Amniotic stem cell (primary cell): ENCODE measurements at regions not wholly inside any gene's neighbourhood (a gene's known extent, or its start where the extent isn't known, plus 50 kb on each side); places are given as distances from the start of the nearest gene placed in this dataset.
A peak's percentile ranks its signal among the peaks of the same experiment; 100 is the strongest.
"Not testable (repeated sequence)": the region's sequence is repeated elsewhere in the genome, so short reads cannot be mapped to it uniquely, and the experiment has no call there.

Experiments
- DNase-seq: peaks from one replicate; lab custom pipeline; 2025; lab: John Stamatoyannopoulos, UW

DNA sequence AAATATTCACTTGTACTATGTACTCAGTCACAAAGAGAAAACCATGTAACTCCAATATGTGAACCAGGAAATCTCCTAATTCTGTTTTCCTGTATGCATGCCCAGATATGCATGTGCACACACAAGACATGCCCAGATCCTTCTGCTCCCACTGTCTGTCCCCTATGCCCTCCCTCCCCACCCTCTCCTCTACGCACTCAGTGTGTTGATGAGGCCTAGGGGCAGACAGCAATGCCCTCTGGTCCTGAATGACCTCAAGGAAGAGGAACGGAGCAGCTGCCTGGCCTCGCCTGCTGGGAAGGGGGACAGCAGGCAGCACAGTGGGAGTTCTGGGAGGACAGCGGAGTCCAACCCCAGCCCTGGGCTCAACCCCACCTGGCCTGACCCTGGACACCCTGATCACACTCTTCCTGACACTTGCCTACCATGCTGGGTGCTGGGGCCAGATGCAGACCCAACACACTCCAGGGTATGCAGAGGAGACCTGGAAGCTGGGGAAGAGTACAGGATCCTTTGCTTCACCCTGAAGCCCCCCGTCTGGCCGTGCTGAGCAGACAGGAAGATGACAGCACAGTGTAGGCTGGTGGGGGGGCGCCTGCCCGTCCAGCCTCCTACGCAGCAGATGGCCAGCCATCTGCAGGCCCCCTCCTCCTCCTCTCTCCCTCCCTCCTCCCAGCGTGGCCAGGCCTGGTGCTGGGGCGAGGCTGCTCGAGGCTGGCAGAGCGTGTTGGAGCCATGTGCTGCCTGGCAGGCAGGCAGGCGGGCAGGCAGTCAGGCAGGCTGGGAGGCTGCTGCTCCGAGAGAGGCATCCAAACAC is 106.6 kb upstream of the NCOR2 start:
- no peak for DNase-seq

- DNase-seq: not testable (repeated sequence)
Measured at GRCh38 chr12:124669271-124669721, 101.9 kb upstream of the NCOR2 start.

DNA sequence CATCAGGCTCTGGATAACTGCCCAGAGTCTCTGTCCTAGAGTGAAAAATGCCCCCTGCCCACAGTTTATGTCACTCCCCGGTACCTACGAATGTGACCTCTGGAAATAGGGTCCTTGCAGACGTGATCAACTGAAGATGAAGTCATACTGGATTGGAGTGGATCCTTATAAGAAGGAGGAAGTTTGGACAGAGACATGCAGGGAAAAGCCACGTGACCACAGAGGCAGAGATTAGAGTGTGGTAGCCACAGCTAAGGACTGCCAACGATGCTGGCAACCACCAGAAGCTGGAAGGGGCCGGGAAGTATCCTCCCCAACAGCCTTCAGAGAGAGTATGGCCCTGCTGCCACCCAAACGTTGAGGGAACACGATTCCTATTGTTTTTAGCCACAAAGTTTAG is 101.2 kb upstream of the NCOR2 start:
- DNase-seq: no peak

- no peak for DNase-seq
Measured at GRCh38 chr12:124667506-124668326, 100.3 kb upstream of the NCOR2 start.

DNA sequence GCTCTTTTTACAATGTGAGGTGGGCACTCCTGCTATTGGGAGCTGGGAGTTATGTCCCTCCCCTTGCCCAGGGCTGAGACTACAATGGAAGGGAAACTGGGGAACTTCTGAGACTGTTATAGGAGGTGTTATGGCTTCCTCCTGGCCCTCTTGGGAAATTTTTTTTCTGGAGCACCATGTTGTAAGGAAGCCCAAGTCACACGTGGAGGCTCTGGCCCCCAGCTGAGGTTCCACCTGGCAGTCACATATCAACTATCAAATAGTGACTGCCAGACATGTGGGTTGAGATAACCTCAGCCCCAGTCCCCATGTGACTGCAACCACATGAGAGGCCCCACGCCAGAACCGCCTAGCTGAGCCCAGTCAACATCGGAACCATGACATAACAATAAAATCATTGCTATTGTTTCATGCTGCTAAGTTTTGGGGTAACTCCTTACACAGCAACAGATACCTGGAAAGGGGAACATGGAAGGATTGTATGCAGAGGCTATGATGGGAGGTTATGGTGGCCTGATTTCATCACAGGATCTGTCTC is 99.4 kb upstream of the NCOR2 start:
- DNase-seq: no peak

GRCh38 chr12:124665511-124665910 is 98.1 kb upstream of the NCOR2 start:
- DNase-seq: no peak

- DNase-seq: no peak
Measured at GRCh38 chr12:124664395-124665111, 97.1 kb upstream of the NCOR2 start.

DNA sequence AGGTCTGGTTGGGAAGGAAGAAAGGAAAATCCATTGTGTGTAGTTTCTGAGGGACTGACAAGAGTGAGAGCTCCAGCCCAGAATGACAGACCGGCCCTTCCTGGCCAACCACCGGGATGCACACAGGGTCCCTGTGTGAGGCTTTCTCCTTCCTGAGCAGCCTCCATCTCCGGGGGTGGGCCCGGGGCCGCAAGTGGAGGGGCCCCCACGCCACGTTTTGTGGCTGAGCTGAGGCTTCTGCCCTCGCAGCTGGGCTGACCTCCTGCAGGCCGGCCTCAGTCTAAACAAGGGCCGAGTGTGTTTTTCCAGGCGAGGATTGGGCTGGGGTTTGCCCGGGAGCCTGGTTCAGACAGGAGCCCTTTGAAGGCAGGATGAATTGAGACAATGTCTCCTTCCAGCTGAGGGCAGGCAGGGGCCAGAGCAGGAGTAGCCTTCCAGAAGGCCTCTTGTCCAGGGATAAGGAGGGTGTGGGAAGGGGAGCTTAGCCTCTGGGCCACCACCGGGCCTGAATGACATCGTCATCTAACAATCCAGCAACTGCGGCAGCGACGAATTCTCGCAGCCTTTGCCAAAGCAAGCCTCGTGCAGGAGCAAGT is 96.5 kb upstream of the NCOR2 start:
- DNase-seq: no peak

- DNase-seq: no peak
Measured at GRCh38 chr12:124663206-124663605, 95.8 kb upstream of the NCOR2 start.

- DNase-seq: no peak
Measured at GRCh38 chr12:124661341-124661740, 93.9 kb upstream of the NCOR2 start.

GRCh38 chr12:124660851-124661250 is 93.4 kb upstream of the NCOR2 start:
- DNase-seq: no peak

DNA sequence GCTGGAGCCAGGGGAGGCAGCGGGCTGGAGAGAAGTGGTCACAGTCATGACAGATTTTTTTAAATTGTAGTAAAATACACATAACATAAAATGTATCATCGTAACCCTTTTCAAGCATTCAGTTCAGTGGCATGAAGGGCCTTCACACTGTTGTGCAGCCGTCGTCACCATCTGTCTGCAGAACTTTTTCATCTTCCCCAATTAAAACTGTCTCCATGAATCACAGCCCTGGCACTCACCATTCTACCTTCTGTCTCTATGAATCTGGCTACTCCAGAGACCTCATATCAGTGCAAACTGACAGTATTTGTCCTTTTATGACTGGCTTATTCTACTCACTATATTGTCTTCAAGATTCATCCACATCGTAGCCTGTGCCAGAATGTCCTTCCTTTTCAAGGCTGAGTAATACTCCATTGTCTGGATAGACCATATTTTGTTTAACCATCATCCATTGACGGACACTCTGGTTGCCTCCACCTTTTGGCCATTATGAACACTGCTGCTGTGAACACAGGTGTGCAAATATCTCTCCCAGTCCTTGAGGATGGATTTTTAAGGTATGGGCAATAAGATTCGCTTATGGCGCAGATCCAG is 91.5 kb upstream of the NCOR2 start:
- no peak for DNase-seq

- no peak for DNase-seq
Measured at GRCh38 chr12:124658302-124658701, 90.9 kb upstream of the NCOR2 start.

DNA sequence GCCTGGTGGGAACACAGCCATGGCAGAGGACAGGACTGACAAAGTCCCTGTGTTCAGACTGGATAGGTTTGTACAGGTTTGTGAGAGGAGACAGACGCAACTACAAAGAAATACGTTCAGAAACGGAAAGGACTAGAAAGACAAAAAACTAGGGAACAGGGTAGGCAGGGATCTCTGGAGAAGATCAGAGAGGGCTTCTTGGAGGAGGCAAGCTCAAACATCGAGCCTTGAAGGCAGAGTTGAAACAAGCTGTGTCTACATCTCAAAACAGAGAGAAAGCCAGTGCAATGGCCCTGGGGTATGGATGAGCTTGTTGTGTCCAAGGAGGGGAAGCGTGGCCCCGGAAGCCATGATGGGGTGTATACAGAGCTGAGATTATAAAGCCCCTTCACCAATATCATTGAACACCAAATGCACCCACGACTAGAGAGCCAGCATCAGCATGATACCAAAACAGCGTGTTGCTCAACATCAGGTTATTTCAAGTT is 89.6 kb upstream of the NCOR2 start:
- no peak for DNase-seq

- DNase-seq: peak; percentile 20
Measured at GRCh38 chr12:124655698-124656516, 88.5 kb upstream of the NCOR2 start.

- no peak for DNase-seq
Measured at GRCh38 chr12:124655048-124655697, 87.8 kb upstream of the NCOR2 start.

DNA sequence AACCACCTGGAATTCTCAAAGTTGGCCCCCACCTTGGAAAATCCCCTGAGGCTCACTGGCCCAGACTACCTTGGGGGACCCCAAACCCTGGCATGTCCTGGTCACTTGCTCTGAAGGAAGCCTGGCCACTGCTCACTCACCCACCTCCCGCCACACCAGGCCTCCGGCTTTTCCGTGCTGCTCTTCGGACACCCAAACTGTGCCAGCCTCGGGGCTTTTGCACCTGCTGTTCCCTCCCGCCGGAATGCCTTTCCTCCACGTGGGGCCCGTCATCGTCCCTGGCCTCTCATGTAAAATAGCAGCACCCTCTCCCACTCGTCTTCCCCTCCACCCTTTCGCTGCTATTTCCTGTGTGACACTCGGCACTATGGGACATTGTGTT is 87.2 kb upstream of the NCOR2 start:
- DNase-seq: no peak

DNA sequence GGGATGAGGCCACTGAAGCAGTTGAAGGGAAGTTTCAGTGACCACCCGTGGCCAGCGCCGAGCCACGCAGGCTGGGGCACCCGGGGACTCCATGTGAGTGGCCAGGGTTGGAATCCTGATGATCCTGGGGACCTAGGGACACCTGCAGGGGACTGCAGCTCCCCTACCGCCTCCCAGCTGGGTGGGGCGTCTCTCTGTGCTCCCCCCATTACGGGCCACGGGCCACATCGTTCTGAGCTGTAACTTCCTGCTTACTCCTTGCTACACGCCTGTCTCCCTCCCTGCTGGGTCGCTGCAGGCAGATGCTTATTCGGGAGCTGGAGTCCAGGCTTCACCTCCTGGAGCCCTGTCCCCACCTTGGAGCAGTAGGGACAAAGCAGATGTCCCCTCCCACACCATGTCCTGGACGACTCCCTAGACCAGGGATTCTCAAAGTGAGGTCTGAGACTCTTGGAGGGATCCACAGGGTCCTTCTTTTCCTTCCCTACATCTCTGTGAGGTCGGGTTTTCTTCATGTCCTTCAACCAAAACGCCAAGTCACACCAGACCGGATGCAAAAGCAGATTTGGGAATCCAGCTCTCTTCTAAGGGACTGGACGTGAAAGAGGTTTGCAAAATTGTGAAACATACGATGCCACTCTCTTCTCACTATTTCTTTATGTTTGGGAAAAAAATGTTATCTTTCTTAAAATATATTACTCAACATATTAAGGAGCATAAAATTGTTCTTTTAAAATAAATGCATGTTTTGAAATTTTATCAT is 85.9 kb upstream of the NCOR2 start:
- DNase-seq: no peak

- DNase-seq: no peak
Measured at GRCh38 chr12:124652661-124653060, 85.2 kb upstream of the NCOR2 start.
